ENCODE measurements at regions not wholly inside any gene's neighbourhood (a gene's known extent, or its start where the extent isn't known, plus 50 kb on each side); places are given as distances from the start of the nearest gene placed in this dataset.

DNA sequence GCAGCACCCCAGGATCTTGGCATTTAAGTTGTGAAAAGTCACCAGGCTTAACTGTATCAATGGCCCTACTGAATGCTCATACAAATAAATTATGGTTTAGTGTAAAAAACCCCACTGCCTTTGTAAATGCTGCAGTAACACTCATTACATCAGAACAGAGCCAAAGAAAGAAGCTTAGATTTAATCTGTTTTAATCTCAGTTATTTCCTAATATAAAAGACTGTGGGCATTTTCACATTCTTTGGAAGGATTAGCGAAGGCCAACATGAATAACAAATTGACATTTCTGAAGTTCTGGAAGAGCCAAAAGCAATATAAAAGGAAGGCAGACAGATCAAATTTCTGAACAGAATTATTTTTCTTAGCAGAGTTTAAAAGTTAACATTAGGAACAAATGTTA is 140.0 kb upstream of the HCCS start:
- Histone ChIP-seq H3K4me3 (ENCODE audit: low read depth in 2 of 2, low read length in 2 of 2) (no peak overlapping the region), H3K9me3 (ENCODE audit: control insufficient read depth, insufficient read depth, low read depth, low read length) (no peaks in the 10 kb centered on the region), H3K36me3 (ENCODE audit: control insufficient read depth, insufficient read depth, low read length) (no peaks in the 10 kb centered on the region), H3K27me3 (ENCODE audit: control insufficient read depth, insufficient read depth, low read length) (no peaks in the 10 kb centered on the region), H3K27ac (ENCODE audit: low read length) (no peak overlapping the region), H3K4me1 (ENCODE audit: control insufficient read depth, insufficient read depth, low read length) (no peaks in the 10 kb centered on the region)
- intact Hi-C loops (cut with micrococcal nuclease; ENCODE audit: unreplicated experiment), result no loop called here
- POLR2A ChIA-PET, result no interaction called here
- CTCF ChIA-PET, result no interaction called here
- in situ Hi-C loops (cut with HindIII; ENCODE audit: low pct_unique_long_range_greater_than_20kb, low sequenced_read_pairs), result no loop called here
- TF ChIP-seq TCF7L2 (IDR thresholded peaks at IDR 0.05; ENCODE audit: low read depth, low read length) (no peak), SIN3A (IDR thresholded peaks at IDR 0.05; ENCODE audit: borderline replicate concordance, insufficient read depth, low read depth, low read length) (no peak), POLR2AphosphoS5 (IDR thresholded peaks at IDR 0.05; ENCODE audit: low read depth, low read length) (no peak)
- TF ChIP-seq, protein P1, sequence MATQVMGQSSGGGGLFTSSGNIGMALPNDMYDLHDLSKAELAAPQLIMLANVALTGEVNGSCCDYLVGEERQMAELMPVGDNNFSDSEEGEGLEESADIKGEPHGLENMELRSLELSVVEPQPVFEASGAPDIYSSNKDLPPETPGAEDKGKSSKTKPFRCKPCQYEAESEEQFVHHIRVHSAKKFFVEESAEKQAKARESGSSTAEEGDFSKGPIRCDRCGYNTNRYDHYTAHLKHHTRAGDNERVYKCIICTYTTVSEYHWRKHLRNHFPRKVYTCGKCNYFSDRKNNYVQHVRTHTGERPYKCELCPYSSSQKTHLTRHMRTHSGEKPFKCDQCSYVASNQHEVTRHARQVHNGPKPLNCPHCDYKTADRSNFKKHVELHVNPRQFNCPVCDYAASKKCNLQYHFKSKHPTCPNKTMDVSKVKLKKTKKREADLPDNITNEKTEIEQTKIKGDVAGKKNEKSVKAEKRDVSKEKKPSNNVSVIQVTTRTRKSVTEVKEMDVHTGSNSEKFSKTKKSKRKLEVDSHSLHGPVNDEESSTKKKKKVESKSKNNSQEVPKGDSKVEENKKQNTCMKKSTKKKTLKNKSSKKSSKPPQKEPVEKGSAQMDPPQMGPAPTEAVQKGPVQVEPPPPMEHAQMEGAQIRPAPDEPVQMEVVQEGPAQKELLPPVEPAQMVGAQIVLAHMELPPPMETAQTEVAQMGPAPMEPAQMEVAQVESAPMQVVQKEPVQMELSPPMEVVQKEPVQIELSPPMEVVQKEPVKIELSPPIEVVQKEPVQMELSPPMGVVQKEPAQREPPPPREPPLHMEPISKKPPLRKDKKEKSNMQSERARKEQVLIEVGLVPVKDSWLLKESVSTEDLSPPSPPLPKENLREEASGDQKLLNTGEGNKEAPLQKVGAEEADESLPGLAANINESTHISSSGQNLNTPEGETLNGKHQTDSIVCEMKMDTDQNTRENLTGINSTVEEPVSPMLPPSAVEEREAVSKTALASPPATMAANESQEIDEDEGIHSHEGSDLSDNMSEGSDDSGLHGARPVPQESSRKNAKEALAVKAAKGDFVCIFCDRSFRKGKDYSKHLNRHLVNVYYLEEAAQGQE (IDR thresholded peaks at IDR 0.05; ENCODE audit: insufficient read depth in 1 of 2, low read depth in 2 of 2, low read length in 1 of 2), result no peak
- TF ChIP-seq, protein P2, sequence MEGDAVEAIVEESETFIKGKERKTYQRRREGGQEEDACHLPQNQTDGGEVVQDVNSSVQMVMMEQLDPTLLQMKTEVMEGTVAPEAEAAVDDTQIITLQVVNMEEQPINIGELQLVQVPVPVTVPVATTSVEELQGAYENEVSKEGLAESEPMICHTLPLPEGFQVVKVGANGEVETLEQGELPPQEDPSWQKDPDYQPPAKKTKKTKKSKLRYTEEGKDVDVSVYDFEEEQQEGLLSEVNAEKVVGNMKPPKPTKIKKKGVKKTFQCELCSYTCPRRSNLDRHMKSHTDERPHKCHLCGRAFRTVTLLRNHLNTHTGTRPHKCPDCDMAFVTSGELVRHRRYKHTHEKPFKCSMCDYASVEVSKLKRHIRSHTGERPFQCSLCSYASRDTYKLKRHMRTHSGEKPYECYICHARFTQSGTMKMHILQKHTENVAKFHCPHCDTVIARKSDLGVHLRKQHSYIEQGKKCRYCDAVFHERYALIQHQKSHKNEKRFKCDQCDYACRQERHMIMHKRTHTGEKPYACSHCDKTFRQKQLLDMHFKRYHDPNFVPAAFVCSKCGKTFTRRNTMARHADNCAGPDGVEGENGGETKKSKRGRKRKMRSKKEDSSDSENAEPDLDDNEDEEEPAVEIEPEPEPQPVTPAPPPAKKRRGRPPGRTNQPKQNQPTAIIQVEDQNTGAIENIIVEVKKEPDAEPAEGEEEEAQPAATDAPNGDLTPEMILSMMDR (IDR thresholded peaks at IDR 0.05), result no peak
- no peak for ATAC-seq
- DNase-seq (ENCODE audit: low read depth, low spot score), result no peak
- BruUV-seq (replicated peaks), result no TSS peak

DNA sequence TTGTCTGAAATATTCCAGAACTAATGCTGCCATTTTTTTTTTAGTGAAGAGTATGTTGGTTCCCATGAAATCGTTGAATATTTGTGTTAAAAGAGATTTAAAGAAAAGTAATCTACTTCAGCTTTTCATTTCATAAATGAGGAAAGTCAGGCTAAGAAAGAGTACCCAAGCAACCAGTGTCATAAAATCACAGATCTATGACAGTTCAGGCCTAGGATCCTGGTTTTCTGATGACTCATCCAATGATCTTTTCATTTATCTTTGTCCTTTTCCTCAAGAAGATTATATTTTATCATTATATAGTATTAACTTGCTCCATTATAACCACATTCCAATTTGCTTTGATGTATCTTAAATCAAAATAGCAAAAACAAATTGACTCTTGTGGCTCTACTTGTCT is 139.4 kb upstream of the HCCS start:
- ATAC-seq, result no peak

More for the DNA sequence above, 139.4 kb upstream of the HCCS start:
- TF ChIP-seq, protein P1 (IDR thresholded peaks at IDR 0.05; ENCODE audit: insufficient read depth in 1 of 2, low read depth in 2 of 2, low read length in 1 of 2), result no peak
- TF ChIP-seq TCF7L2 (IDR thresholded peaks at IDR 0.05; ENCODE audit: low read depth, low read length) (no peak), POLR2AphosphoS5 (IDR thresholded peaks at IDR 0.05; ENCODE audit: low read depth, low read length) (no peak), SIN3A (IDR thresholded peaks at IDR 0.05; ENCODE audit: borderline replicate concordance, insufficient read depth, low read depth, low read length) (no peak)
- TF ChIP-seq, protein P2 (IDR thresholded peaks at IDR 0.05), result no peak
- H3K36me3 ChIP-seq (ENCODE audit: control insufficient read depth, insufficient read depth, low read length), result no peaks in the 10 kb centered on the region
- no peak for DNase-seq (ENCODE audit: low read depth, low spot score)
- in situ Hi-C loops (cut with HindIII; ENCODE audit: low pct_unique_long_range_greater_than_20kb, low sequenced_read_pairs) (no loop called here), intact Hi-C loops (cut with micrococcal nuclease; ENCODE audit: unreplicated experiment) (no loop called here)
- ChIA-PET CTCF (no interaction called here), POLR2A (no interaction called here)
- no peaks in the 10 kb centered on the region for H3K27me3 ChIP-seq (ENCODE audit: control insufficient read depth, insufficient read depth, low read length)
- no TSS peak for BruUV-seq (replicated peaks)
- H3K4me1 ChIP-seq (ENCODE audit: control insufficient read depth, insufficient read depth, low read length), result no peaks in the 10 kb centered on the region
- H3K4me3 ChIP-seq (ENCODE audit: low read depth in 2 of 2, low read length in 2 of 2), result no peak overlapping the region
- H3K9me3 ChIP-seq (ENCODE audit: control insufficient read depth, insufficient read depth, low read depth, low read length), result no peaks in the 10 kb centered on the region
- no peak overlapping the region for H3K27ac ChIP-seq (ENCODE audit: low read length)

Data from Panc1 (cell line).